ENCODE measurements at regions not wholly inside any gene's neighbourhood (a gene's known extent, or its start where the extent isn't known, plus 50 kb on each side); places are given as distances from the start of the nearest gene placed in this dataset.

GRCh38 chr5:175238326-175238725 is 205.7 kb downstream of the DRD1 start:
- TF ChIP-seq, protein P1, sequence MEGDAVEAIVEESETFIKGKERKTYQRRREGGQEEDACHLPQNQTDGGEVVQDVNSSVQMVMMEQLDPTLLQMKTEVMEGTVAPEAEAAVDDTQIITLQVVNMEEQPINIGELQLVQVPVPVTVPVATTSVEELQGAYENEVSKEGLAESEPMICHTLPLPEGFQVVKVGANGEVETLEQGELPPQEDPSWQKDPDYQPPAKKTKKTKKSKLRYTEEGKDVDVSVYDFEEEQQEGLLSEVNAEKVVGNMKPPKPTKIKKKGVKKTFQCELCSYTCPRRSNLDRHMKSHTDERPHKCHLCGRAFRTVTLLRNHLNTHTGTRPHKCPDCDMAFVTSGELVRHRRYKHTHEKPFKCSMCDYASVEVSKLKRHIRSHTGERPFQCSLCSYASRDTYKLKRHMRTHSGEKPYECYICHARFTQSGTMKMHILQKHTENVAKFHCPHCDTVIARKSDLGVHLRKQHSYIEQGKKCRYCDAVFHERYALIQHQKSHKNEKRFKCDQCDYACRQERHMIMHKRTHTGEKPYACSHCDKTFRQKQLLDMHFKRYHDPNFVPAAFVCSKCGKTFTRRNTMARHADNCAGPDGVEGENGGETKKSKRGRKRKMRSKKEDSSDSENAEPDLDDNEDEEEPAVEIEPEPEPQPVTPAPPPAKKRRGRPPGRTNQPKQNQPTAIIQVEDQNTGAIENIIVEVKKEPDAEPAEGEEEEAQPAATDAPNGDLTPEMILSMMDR (IDR thresholded peaks at IDR 0.05), result no peak
- TF ChIP-seq POLR2A (IDR thresholded peaks at IDR 0.05), result no peak

All from heart left ventricle (tissue), 13 donors.